GM19372 (cell line): ENCODE measurements at regions not wholly inside any gene's neighbourhood (a gene's known extent, or its start where the extent isn't known, plus 50 kb on each side); places are given as distances from the start of the nearest gene placed in this dataset.
"Not testable (repeated sequence)": the region's sequence is repeated elsewhere in the genome, so short reads cannot be mapped to it uniquely, and the experiment has no call there.

ENCODE experiments used
- ATAC-seq: cut with Tn5 transposase; IDR thresholded peaks from one replicate; pipeline ENCODE4 v1.9.1; 2021; ENCODE audit warnings: mild to moderate bottlenecking, low read depth, moderate library complexity; ENCODE audit not compliant: unreplicated experiment

DNA sequence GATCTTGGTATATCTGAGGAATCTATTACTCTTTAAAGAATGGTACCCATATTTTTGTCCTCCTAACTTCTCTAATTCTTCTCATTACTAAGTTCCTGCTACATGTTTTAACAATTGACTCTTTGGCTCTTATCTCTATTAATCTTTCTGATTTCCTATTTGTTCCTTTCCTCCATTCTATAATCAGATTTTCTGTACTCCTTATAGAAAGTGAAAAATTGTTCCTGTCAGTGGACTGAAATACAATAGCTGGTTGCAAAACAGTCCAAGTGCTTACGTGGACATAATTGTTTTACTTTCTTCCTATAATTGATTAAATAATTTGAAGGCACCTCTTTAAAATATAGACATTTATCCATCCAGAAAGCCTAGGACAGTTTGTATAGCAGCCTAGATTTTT is 86.7 kb upstream of the PTHLH start:
- ATAC-seq, result no peak

DNA sequence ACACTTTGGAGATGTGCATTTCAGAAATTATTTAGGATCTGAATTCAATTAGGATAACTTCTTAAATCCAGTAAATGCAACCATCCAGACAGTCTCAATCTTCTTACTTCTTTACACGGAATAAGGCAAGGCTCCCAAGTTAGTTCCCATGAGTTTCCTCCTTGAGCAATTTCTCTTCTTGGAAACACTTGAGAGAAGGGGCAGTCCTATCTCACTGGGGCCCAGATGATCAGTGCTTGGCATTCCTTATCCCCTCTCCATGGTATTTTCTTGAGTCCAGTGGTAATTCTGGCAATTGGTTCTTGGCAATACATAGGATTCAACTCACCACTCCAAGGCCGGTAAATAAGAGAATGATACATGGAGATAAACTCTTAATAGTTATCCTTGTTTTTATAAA is 87.1 kb upstream of the PTHLH start:
- no peak for ATAC-seq

GRCh38 chr12:28060871-28061270 is 88.3 kb upstream of the PTHLH start:
- no peak for ATAC-seq

GRCh38 chr12:28063355-28063880 is 90.9 kb upstream of the PTHLH start:
- no peak for ATAC-seq

- no peak for ATAC-seq
Measured at GRCh38 chr12:28065374-28065773, 92.8 kb upstream of the PTHLH start.

GRCh38 chr12:28065889-28066630 is 93.5 kb upstream of the PTHLH start:
- ATAC-seq, result no peak

- no peak for ATAC-seq
Measured at GRCh38 chr12:28066879-28067278, 94.3 kb upstream of the PTHLH start.

- ATAC-seq, result no peak
Measured at GRCh38 chr12:28068467-28068866, 95.9 kb upstream of the PTHLH start.

DNA sequence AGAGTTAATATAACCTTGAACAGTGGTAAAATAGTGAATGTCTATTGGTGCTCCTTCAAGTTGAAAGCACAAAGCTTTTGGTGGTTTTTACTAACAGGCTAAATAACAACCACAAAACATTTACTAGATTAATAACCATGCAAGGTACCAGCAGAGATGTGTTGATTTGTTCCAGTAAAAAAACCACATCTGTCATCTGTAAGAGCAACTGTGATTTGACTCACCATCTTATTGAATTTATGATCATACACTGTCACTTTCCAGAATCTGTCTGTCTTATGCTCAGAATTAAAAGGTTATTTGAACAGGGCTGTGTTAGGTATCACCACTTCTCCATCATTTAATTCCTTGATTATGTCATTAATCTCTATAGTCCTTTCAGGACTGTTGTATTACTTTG is 107.0 kb upstream of the PTHLH start:
- ATAC-seq, result no peak

DNA sequence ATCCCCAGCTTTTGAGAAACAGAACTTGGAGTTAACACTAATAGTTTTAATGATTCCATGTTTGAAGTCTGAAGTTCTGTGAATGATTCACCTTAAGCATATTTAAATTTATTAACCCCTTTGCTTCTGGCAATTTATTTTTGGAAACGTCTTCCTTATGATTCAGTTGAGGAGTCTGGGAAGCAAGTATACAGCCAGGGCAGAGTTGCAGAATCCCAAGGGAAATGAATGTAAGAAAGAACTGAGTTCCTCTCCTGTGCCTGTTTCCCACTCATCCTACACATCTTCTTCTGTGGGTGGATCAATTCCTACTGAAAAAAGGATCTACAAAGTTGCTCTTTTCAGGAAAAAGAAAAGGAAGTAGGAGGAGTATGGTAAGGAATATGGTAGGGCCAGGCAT is 108.2 kb upstream of the CCDC91 start:
- ATAC-seq, result no peak

DNA sequence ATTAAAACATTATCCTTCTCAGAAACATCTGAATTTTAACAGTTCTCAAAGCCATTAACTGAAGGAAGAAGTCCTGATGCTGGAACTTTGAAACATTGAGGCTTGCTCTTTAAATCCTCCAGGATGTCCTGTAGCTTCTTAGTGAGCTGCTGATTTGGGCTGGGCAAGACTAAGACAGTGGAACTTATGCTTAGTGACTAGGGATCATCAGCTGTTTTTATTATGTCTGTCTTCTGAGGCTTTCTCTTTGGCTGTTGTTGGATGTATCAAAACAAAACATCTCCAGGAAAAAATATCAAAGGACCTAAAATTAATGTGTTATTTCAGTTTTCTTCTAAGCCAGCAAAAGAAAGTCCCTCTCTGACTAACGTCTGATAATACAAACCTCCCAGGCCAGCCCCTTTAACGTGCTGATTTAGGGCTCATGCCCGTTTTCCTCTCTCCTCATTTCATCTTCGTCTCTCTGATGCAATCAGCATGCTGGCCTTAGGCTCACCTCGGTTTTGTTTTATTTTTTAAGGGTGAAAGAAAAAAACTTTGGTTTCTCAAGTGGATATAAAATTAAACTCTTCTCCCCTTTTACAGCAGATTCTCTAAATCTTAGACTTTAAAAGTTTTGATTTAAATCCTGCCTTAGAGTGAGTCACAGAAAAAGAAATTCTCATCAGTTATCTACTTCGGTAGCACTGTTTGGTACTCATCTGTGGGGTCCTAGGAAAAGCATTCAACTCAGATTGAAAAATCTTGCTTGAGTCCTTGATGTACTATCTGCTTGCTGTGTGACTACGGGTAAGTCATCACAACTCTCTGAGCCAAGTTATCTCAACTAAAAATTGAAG is 106.2 kb upstream of the CCDC91 start:
- ATAC-seq, result no peak

DNA sequence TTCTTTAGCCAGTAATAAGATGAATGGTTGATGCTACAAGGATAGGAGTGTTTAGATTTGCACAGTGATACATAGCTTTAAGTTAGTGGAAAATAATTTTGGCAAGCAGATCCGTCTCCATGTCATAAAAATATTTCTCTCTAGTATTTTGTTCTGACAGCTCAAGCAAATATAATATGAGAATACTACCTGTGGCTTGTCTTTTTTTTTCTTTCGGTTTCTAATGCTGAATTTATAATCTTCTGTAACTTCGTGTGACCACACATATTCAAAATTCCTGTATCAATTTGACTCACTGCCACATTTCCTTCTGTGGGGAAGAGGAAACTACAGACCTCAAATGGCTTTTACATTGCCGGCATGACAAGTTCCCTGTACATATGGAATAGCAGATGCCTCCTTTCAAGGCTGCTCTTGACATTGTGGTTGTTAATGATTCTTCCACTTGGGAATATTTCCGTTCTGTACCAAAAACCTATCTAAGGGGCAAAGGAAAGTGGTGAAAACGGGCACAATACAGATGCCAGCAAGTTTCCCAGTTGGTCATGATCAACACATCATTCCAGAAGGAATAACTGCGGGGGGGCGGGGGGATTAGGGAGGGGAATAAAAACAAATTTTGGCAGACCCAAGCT is 103.6 kb upstream of the CCDC91 start:
- peak; percentile 59 for ATAC-seq

DNA sequence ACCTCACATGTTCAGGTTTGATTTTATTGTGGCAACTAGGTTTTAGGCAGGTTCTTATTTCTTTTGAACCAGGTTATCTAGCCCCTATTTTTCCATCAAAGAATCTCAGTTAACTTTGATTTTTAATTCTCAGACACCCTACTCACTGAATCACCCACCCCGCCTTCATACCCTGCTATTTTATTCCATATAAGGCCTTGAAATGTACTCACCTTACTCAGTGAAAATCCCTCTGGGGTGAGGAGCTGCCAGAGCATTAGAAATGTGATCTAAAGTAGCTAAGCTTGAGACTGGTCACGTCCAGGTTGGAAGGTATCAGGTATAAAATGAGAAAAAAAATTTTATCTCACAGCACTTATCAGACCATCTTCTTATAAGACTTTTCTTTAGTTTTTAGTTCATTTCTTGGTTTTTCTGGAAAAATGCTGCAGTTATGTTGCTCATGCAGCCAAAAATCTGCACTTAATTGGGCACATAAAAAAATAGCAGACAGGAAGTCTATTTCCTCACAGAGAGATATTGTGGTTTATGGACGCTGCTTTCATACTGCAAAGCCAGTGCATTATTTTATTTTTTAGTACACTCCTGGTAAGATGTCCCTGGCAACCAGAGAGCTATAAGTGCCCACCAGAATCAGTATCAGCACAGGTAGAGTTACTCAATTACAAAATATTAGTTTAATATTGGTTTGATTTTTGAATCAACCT is 101.5 kb upstream of the CCDC91 start:
- ATAC-seq, result no peak

DNA sequence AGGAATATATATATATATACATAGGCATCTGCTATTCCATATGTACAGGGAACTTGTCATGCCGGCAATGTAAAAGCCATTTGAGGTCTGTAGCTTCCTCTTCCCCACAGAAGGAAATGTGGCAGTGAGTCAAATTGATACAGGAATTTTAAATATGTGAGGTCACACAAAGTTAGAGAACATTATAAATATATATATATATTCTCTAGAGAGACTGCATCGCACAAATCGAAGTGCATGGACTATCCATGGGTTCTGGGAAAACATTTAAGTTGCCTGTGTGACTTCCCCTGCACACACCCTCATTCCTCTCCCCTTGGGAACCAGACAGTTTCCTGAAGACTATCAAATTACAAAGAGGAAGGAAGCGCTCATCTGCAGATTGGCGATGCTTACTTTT is 100.9 kb upstream of the CCDC91 start:
- no peak for ATAC-seq

DNA sequence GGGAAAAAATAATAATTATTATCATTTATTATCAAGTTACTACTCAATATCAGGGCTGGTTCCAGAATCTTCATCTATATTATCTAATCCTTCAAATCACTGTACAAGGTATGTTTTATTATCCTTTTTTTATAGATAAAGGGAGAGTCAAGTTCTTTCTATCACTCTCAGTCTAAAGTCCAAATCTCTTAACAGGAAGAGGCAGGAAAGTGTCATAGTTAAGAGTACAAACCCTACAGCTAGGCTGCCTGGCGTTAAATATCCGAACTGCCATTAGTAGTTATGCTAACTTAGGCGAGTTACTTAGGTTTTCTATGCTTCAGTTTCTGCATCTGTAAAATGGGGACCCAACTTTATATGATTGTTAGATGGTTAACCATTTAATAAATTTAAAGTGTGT is 99.4 kb upstream of the CCDC91 start:
- ATAC-seq, result no peak

- no peak for ATAC-seq
Measured at GRCh38 chr12:28092396-28092795, 97.9 kb upstream of the CCDC91 start.

GRCh38 chr12:28096649-28097048 is 93.6 kb upstream of the CCDC91 start:
- ATAC-seq, result no peak

- no peak for ATAC-seq
Measured at GRCh38 chr12:28097221-28097620, 93.0 kb upstream of the CCDC91 start.

DNA sequence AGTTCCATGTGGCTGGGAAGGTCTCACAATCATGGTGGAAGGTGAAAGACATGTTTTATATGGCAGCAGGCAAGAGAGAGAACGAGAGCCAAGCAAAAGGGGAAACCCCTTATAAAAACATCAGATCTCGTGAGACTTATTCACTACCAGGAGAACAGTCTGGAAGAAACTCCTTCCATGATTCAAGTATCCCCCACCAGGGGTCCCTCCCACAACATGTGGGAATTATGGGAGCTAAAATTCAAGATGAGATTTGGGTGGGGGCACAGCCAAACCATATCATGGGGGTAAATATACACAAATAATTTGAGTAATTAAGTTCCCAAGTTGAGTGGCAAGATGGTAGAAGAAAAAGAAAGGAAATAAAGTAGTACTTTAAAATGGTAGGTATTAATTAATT is 91.0 kb upstream of the CCDC91 start:
- ATAC-seq, result not testable (repeated sequence)

- ATAC-seq, result no peak
Measured at GRCh38 chr12:28099871-28100270, 90.4 kb upstream of the CCDC91 start.

DNA sequence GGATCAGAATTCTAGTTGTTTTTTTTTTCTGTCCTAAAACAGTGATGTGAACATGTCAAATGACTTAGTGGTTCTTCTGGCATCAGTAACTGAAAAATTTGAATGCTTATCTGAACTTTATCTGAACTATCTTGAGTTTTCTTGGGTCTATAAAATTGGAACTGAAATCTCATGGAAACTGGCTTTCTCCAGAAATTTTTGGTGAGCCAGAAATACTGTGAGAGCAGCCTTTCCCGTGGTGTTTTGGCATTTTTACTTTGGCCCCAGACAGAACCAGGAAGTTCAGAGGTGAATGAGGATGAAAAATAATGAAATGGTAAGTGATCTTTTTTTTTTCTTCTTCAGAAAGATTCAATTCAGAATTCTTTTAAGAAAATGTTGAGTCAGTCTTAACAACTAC is 89.5 kb upstream of the CCDC91 start:
- ATAC-seq, result no peak
